ENCODE measurements at regions not wholly inside any gene's neighbourhood (a gene's known extent, or its start where the extent isn't known, plus 50 kb on each side); places are given as distances from the start of the nearest gene placed in this dataset.

DNA sequence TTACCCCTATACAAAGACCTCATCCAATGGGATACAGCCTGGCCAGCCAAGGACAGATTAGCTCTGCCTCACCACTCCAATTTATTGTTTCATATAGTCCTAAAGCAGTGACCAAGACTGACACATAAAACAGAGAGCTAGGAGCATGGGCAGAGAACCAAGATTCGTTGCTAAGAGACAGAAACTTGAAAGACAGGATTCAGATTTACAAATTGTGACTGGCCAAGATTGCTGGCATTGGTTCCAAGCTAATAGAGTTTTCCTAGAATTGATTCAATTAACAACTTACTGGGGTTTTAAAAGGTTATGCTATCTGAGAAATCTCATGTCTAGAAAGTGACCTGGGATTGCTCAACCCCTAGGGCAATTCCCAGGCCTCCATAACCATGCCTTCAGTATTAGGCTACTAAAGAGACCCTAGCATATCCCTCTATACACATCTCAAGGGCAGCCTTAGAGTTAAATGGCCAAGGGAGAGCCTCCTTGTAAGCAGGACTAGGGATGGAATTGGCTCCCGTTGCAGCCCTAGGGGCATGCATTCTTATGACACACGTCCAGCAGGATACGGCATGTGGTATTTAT, 75.6 kb downstream of the ICOS start:
- DNase-seq, result no peak

DNA sequence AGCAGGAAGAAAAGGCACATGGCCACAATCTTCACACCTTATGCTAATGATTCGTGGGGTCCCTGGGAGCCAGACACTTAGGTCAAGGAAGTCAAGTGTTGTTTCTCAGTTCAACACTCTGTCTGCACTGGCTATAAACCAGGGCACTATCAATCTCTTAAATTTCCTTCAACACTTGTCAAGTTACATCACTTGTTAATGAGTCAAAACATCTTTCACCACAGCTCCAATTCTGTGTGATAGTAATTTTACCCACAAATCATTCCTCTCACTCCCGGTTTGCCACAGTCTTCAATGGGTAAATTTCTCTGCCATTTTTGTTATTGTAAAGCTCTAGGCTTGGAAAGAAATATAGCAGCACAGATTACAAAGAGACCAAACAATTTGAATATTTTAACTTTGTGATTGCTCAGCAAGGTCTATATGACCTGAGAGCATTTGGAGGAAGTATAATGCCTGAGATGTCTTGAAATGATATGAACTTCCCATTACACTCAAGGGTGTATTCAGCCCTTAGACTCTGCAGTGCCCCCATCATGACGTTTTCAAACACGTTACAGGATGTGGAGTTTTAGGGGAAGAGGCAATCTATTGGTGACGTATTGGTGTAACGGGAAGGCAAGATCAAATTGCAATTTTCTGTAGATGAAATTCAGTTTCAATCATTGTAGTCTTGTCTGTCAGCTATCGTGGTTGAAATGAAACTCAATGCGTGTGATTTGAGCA, 78.7 kb downstream of the ICOS start:
- peak; percentile 70 for DNase-seq

DNA sequence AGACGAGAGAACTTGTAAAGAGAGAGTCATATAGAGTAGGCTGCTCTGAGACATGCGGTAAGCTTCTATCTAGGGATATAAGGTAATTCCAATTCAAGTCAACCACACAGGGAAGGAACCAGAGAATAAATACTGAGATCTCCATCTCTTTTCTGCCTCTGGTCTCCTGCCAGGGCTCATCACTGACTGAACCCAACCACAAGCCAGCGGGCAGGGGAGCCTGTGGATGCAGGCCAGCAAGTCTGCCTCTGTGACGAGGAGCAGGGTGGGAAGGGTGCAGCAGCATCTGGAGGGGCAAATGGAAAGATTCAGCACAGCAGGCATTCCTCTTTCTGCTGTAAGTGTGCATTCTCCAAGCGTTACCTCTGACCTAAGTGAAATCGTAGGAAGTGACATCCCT, 82.2 kb downstream of the ICOS start:
- no peak for DNase-seq

DNA sequence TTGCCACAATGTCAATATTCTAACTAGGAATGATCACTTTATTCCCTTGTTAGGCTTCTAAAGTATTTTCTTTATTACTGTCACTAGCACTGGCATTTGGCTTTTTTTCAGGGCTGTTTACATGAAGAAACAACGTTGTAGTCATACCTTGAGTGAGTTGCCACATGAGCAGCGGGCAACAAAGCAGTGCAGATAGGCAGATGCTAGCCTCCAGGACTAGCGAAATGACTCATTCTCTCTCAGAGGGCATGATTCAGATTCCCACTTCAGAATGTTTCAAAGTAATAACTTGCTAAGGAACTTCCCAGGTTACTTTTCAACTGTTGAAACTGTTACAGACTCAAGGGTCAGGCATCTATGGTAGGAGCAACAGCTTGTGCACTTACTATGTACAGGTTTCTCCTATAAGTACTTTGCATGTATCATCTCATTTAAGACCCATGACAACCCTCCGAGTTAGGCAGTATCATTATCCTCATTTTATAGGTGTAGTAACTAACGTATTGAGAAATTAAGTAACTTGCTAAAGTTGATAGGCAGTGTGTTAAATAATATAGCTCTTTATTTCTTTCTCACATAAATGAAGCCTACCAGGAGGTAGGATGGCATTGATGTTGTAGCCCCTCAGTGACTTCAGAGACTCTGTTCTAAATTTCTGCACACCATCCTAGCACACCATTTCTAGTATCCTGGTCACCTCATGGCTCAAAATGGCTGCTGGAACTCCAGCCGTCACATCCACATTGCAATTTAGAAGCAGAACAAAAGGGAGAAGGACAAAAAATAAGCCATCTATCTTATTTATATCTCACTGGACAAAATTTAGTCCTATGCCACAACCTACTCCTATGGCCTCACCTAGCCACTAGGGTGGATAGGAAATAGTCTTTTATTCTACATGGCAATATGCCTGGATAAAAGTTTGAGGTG, 83.3 kb downstream of the ICOS start:
- DNase-seq, result no peak

DNA sequence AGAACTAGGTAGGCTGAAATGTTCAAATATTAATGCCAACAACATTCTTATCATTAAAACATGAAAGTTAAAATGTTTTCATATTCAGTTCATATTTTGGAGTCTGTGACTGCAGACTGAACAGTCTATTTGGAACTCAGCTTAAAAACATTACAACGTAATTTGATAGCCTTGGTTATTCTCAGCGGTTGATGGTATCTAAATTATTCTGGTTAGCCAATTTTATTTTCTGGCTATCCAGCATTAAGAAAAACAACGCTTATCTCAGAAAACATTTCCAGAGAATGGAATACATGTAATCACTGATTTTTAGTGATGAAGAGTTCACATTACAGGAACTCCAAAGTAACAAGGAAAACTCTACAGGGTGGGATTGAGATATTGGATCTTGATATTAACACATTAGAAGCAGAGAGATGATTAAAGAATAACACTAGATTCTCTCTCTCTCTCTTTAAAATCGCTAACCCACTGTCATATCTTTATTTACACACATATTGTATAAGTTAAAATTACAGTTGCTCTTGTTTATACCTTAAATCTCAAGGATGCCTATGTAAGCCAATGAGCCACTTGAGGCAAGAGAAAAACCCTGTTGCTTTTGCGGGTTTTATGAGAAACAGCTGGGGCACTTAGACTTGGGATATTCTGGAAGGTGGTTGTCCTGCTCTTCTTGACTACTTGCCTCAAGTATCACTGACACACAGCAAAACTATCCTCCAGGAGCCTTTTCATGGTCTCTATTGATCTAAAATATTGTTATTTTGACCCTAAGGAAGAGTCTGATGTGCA, 84.9 kb downstream of the ICOS start:
- no peak for DNase-seq

DNA sequence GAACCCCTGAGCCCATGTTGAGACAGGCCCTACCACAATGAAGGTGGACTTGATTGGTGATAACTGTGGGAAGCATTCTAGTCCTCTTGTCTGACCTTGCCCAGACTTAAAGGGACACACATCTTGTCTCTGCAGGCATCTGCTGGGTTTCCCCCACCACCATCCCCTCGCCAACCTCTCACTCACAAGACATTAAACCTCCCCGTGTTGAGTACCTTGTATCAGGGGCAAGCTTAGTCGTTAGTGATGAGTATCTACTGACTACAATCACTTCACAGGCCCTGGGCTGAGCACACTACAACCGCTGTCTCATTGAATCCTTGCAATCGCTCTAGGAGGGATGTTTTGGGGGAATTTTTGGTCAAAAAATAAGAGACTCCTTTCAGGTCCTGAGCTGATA, 86.0 kb downstream of the ICOS start:
- no peak for DNase-seq

DNA sequence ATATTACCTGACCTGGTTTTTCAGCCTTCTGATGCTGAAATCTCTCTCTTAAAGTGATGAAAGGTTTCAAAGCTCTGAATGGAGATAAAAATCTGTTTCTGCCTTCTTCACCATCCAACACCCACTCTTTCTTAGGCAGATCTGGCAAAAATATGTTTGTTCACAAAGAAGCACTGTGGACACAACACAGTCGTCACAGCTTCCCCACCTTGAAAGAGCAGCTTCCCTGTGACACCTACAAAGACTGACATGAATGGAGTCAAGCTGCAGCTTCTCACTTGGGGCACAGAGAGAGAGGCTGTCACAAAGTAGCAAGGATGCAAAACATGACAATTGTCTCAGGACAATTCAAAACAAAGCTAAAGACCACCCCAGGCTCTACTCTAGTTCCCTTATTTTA, 86.5 kb downstream of the ICOS start:
- DNase-seq, result no peak

DNA sequence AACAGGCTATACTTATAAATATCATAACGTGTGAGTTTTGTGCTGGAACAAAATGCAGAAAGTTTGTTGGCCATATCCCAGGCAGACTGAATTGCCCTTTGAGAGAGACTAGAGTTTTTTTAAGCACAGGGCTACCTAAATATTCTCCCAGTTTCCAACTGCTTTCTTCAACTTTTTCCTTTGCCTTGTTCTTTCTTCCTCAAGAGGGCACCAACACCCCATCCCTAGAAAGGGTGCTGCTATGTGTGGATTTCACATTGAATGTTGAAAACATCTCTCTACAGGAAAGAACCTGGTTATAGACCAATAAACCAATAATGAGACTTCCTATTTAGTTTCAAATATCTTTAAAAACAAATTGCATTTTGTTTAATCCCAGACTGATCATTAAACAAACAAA, 87.9 kb downstream of the ICOS start:
- DNase-seq, result no peak

DNA sequence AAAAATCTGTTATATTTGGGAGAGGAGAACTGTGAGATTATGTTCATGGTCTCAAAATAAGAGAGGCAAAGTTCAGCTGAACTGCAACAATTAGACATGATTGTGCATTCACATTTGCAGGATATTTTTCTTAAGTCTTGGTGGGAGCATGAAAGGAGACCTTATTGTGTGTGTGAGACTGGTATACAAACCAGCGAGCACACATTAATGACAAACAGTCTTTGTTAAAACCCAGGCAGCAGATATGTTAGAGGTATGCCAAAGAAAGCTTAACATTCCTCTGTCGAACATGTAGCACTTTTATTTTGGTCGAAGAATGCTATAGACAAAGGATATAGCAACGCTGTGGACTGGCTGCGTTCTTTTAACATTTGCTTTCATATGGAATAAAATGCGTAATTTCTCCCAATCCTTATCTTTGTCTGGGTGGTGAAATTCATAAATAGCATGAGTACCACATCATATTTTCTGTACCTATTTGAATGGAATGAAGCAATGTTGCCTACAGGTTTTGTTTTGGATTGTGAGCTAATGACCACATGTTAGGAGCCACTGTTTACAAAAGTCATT, 88.4 kb downstream of the ICOS start:
- DNase-seq, result no peak

DNA sequence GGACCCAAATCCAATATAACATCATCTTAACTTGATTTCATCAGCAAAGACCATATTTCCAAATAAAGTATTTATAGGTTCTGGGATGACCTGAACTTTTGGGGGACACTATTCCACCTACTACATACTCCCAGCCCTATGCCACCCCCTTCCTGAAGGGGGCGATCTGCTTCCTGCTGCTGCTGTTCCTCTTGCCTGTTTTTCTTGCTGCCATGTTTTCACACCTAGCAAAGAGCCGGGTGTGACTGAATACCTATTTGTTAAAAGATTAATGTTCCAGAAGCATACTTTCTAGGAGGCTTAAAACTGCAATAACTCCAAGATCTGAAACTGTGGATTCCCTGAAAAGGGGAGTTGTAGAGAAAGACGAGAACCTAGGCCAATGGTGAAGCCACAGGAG, 89.7 kb downstream of the ICOS start:
- no peak for DNase-seq

DNA sequence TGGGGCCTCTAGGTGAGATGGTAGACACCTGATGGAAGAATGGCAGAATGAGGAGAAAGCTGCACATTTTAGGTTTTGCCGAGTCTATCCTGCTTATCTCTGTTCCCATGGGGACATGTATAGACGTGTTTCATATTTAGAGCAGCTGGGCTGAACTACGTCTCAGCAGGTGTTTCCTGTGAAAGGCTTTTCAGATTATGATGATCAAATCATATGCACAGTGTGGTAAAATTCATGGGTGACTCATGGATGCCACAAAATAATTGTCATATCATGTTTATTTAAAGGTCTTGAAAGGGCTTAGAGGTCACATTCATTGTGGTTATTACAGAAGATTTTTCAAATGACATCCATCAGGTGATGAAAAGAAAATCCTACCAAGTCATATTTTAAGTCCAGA, 90.5 kb downstream of the ICOS start:
- DNase-seq, result peak; percentile 57

DNA sequence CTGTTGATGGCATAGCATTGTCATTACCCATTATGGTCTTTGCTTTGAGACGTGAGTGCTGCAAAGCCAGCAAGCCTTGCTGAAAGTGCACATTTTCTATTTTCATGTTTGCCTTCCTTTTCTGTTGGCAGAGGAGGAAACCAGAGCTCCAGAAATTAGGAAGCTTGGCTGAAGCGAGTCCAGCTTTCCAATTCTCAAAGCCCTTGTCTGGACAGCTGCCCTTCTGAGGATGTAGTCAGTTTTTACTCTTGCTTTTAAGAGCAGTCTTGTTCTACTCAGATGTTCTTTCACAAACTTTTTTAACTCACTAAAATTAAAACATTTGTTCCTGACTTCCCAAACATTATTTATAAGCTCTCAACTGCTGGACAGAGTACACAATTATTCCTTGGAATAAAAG, 93.8 kb downstream of the ICOS start:
- DNase-seq, result no peak

DNA sequence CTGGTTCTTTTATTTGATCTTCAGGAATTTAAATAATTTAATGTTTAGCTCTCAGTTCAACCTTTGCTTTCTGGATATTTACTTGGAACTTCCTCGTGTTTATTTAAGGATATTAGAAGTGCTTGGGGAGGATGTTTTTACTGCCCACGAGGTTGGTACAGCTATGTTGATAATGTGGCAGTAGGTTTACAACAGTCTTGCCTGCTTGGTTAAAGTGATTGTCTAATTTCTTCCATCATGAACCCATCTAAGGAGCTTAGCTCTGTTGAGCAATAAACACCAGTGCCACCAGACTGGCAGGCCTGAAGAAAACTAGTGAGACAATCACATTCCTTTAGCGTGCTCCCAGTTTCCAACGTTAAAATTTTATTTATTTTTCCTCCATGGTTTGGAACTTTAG, 94.5 kb downstream of the ICOS start:
- no peak for DNase-seq

DNA sequence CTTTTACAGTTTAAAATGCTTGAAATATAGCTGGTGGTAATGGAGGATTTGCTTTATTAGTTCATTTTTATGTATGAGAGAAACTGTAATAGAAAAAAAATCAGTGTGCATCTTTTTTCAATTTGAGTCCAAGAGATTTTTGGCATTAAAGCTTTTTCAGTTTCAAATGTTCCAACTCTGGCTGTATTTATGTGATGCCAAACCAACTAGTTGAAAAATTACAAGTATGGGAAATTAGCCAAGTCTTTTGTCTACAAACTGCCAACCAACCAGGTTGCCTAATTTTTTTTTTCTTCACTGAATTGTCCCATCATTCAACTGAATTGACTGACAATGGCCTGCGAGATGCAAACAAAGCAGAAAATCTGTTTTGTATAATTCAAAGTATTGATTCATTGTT, 95.7 kb downstream of the ICOS start:
- DNase-seq, result no peak

DNA sequence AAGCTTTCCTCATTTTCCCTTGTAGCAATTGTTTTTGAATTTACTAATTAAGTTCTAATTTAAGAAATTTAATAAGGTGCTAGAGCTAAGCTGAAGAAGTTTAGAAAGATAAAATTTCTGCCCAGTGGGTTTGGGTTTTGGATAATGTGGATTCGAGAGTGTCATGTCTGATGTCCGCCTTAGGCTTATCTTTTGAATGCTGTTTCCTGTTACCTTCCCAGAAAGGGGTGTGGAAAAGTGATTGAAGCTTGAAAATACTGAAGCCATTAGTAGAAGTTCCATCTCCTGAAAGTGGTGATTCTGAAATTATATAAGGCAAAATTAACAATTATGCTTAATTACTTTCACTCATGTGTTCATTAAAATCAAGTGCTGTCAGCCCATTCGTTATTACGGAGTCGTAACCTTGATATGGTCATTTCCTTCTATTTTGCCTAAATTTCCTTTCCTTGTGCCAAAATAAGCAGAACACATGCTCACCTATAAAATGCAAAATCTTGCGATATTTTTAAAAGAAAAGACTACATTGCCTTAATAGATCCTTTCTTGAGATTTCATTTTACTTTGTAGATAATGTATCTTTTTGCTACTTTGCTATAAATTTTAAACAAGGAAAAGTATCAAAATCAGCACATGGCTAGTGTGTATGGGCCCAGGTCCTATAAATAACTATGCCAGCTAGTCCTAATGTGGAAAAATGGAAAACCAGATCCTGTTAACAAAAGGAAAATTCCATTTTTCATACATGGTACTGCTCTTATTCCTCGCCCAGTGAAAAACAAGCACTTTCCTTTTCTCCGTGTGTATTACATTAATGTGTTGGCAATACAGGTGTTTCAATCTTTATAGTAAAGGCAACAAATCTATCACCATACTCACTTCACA, 97.3 kb downstream of the ICOS start:
- DNase-seq, result no peak

DNA sequence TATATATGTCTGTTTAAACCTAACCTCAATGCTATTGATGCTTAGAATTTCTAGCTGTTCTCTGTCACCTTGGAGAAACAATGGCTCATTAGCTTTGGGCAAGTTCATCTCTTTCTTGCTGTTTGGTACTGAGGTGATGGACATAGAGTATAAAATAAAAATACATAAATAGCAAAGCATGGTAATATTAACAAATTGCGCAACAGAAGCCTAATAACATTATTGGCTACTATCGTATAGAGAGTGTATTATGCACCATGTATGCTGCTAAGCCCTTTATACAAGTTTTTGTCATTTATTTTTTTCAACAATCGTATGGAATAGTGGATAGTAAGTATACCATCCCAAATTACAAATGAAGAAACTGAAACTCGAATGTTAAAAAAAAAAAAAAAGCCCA, 100.1 kb downstream of the ICOS start:
- no peak for DNase-seq

DNA sequence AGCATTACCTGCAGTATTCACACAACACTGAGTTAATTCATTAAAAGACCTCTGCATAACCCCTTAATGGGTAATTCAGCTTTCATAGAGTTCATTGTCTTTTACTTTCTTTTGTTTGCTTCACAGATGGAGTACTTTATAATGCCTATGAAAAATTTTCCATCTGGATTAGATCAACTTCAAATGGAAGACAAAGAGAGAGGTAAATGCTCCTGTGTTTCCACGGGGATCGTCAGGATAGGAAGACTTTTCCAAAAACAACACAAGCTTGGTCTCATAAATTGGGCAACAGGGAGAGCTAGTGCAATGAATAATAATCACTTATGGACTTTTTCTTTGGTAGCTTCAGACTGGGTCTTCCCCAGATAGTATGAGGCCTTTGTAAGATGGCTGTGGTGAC, 100.7 kb downstream of the ICOS start:
- no peak for DNase-seq

DNA sequence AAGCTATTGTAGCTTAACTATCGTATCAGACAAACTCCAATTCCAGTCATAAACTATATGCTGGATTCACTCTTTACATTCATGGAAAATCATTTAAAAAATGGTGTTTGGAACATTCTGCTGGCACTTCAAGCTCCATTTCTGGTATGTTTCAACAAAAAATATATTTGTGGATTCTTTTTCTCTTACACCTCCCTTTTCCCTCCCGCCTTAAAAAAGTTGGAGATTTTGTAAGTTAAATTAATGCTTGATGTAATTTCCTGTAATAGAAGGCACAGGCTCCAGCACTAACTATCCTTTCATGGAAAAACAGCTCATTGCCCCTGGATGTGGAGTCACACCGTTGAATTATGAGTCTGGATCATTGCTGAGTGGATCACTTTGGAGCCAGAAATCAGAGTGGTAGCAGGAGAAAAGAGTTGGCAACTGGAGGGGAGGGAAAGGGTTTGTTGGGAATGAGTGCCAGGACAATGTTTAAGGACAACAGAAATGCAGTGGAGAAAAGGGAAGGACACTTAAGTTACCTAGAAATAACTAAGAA, 102.8 kb downstream of the ICOS start:
- no peak for DNase-seq

DNA sequence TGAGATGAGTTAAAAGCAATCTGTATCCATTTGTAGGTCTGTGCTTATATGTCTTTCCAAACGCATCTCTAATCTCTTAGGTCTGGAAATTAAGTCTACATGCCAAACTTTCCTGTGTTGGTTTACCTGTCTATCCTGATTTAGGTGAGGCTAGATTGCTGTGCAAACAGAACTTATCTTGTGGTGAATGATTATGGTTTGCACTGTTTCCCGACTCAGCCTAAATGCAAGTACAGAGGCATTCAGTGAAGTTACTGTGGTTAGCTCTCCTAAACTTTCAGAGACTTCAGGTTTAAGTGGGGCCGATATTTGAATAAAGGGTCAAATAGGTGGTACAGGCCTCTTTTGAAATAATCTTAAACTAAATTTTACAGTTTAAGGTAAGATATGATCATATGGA, 103.5 kb downstream of the ICOS start:
- no peak for DNase-seq

DNA sequence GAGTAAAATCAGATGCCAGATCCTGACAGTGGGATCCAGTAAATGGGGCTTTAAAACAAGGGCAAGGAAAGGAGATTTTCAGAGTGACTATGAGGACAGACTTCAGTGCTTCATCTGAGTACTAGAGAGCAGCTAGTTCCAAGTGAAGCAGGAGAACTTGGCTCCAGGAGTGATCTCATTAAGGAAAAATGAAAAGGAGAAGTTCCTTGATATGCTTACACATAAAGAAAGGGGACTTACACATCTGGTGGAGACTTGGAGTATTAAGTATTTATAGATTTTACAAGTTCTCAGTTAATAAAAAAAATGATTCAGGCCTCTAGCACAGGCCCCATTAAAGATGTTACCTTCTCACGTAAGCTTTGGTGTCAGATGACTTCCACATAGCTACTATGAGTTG, 105.8 kb downstream of the ICOS start:
- no peak for DNase-seq

DNA sequence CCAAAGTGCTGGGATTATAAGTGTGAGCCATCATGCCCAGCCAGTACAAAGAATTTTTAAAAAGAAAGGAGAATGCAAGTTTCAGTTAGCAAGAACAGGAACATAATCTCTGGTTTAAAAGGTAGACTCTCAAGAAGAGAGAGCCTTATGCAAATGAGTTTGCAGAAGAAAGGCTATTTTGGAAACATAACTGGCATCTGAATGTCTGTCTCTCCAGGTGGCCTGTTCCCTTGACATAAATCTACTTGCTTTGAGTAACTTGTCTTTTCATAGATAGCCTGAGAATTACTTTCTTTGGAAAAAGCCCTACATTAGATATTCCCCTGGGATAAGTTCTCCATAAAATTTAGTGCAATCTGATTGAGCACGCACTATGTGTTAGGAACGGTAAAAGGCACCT, 109.6 kb downstream of the ICOS start:
- no peak for DNase-seq

DNA sequence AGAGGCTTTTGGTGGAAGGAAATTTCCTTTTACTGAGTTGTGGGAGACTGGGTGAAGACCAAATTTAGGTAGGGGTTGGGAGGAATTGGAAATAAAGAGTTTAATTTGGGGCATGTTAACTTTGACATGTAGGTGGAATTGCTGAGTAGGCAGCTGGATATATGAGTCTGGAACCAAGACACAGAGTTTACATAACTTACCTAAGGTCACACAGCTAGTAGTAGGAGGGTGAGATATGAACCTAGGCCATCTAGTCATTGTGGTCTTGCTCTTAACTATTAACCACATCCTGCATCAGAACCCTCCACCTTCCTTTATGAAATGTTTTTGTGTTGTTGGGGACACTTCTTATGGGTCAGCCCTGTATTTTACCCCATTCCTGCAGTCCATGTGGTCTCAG, 113.1 kb downstream of the ICOS start:
- DNase-seq, result peak; percentile 5

All from CD4-positive, alpha-beta T cell treated with Interleukin-10 for 1 hour (primary cell).